ENCODE measurements at regions not wholly inside any gene's neighbourhood (a gene's known extent, or its start where the extent isn't known, plus 50 kb on each side); places are given as distances from the start of the nearest gene placed in this dataset.
"Not testable (repeated sequence)": the region's sequence is repeated elsewhere in the genome, so short reads cannot be mapped to it uniquely, and the experiment has no call there.

DNA sequence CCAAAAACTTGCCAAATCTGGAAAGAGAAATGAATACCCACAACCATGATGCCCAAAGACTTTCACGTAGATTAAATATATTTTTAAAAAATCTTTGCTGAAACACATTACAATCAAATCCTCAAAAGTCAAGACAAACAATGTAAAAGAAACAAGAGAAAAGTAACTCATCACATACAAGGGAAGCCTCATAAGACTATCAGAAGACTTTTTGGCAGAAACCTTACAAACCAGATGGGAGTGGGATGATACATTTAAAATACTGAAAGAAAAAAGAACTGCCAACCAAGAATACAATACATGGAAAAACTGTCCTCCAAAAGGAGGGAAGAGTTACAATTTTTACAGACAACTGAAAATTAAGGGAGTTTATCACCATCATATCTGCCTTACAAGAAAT, 319.0 kb upstream of the INTU start:
- DNase-seq = no peak
- H3K79me2 ChIP-seq (ENCODE audit: low read length) = no peaks in the 10 kb centered on the region
- no peak overlapping the region for H2AFZ ChIP-seq (ENCODE audit: low read length)
- H3K4me1 ChIP-seq (ENCODE audit: low read length) = no peaks in the 10 kb centered on the region
- no peak overlapping the region for H3K9ac ChIP-seq (ENCODE audit: low read length)
- no peak overlapping the region for H3K4me3 ChIP-seq (ENCODE audit: low read length)
- no peak overlapping the region for H3K27ac ChIP-seq (ENCODE audit: low read length)
- no peaks in the 10 kb centered on the region for H4K20me1 ChIP-seq (ENCODE audit: insufficient read depth, low read depth, low read length)
- no peaks in the 10 kb centered on the region for H3K36me3 ChIP-seq (ENCODE audit: insufficient read depth, low read length)
- no peak overlapping the region for H3K4me2 ChIP-seq (ENCODE audit: low read depth, low read length, poor library complexity, severe bottlenecking)
- H3K9me2 ChIP-seq (replicated peaks; ENCODE audit: insufficient read depth, low read length) = no peaks in the 10 kb centered on the region
- H3K27me3 ChIP-seq (ENCODE audit: low read length) = no peaks in the 10 kb centered on the region
- peaks cover 8% of the 10 kb centered on the region; the same call in 1 of the 2 replicates for H3K9me3 ChIP-seq (ENCODE audit: low read length)

- H3K27me3 ChIP-seq (ENCODE audit: low read length) = no peaks in the 10 kb centered on the region
- H3K9ac ChIP-seq (ENCODE audit: low read length) = no peak overlapping the region
- H3K27ac ChIP-seq (ENCODE audit: low read length) = no peak overlapping the region
- no peak for DNase-seq
- H3K4me1 ChIP-seq (ENCODE audit: low read length) = no peaks in the 10 kb centered on the region
- no peaks in the 10 kb centered on the region for H3K79me2 ChIP-seq (ENCODE audit: low read length)
- no peak overlapping the region for H2AFZ ChIP-seq (ENCODE audit: low read length)
- H4K20me1 ChIP-seq (ENCODE audit: insufficient read depth, low read depth, low read length) = no peaks in the 10 kb centered on the region
- H3K4me3 ChIP-seq (ENCODE audit: low read length) = no peak overlapping the region
- peaks cover 7% of the 10 kb centered on the region for H3K9me3 ChIP-seq (ENCODE audit: low read length)
- H3K4me2 ChIP-seq (ENCODE audit: low read depth, low read length, poor library complexity, severe bottlenecking) = no peak overlapping the region
- no peaks in the 10 kb centered on the region for H3K9me2 ChIP-seq (replicated peaks; ENCODE audit: insufficient read depth, low read length)
- H3K36me3 ChIP-seq (ENCODE audit: insufficient read depth, low read length) = no peaks in the 10 kb centered on the region
These were observed 305.3 kb upstream of the INTU start for GRCh38 chr4:127327491-127327890.

GRCh38 chr4:127335073-127335620, 297.6 kb upstream of the INTU start:
- H3K9ac ChIP-seq (ENCODE audit: low read length) = no peak overlapping the region
- no peaks in the 10 kb centered on the region for H3K27me3 ChIP-seq (ENCODE audit: low read length)
- no peak overlapping the region for H2AFZ ChIP-seq (ENCODE audit: low read length)
- no peaks in the 10 kb centered on the region for H3K79me2 ChIP-seq (ENCODE audit: low read length)
- H3K27ac ChIP-seq (ENCODE audit: low read length) = no peak overlapping the region
- H3K4me2 ChIP-seq (ENCODE audit: low read depth, low read length, poor library complexity, severe bottlenecking) = no peak overlapping the region
- no peak overlapping the region for H3K4me3 ChIP-seq (ENCODE audit: low read length)
- H3K36me3 ChIP-seq (ENCODE audit: insufficient read depth, low read length) = no peaks in the 10 kb centered on the region
- no peaks in the 10 kb centered on the region for H3K9me2 ChIP-seq (replicated peaks; ENCODE audit: insufficient read depth, low read length)
- DNase-seq = no peak
- no peaks in the 10 kb centered on the region for H4K20me1 ChIP-seq (ENCODE audit: insufficient read depth, low read depth, low read length)
- H3K9me3 ChIP-seq (ENCODE audit: low read length) = peaks cover under 1% of the 10 kb centered on the region; the same call in 1 of the 2 replicates
- H3K4me1 ChIP-seq (ENCODE audit: low read length) = no peaks in the 10 kb centered on the region

DNA sequence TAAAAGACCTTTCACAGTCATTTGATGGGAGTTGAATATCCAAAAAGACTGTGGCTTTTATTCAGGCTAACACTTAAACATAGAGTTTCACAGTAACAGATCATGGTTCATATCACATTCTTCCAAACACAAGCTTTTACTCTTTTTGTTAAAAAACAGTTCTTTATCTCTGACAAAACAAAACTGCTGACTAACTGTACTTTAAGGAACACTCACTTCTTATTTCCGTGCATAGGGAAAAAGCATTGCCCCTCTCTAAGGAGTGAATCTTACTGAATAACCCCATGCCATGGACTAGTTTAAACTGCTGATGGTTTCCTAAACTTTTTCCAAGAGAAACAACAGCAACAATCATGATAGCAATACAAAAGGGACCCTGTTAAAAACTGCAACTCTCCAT, 297.0 kb upstream of the INTU start:
- Histone ChIP-seq H3K9me2 (replicated peaks; ENCODE audit: insufficient read depth, low read length) (no peaks in the 10 kb centered on the region), H3K4me3 (ENCODE audit: low read length) (no peak overlapping the region), H2AFZ (ENCODE audit: low read length) (no peak overlapping the region), H4K20me1 (ENCODE audit: insufficient read depth, low read depth, low read length) (no peaks in the 10 kb centered on the region), H3K27me3 (ENCODE audit: low read length) (no peaks in the 10 kb centered on the region), H3K79me2 (ENCODE audit: low read length) (no peaks in the 10 kb centered on the region), H3K9me3 (ENCODE audit: low read length) (no peaks in the 10 kb centered on the region), H3K4me2 (ENCODE audit: low read depth, low read length, poor library complexity, severe bottlenecking) (no peak overlapping the region), H3K27ac (ENCODE audit: low read length) (no peak overlapping the region), H3K9ac (ENCODE audit: low read length) (no peak overlapping the region), H3K4me1 (ENCODE audit: low read length) (no peaks in the 10 kb centered on the region), H3K36me3 (ENCODE audit: insufficient read depth, low read length) (no peaks in the 10 kb centered on the region)
- DNase-seq = no peak

GRCh38 chr4:127343123-127343522, 289.6 kb upstream of the INTU start:
- not testable (repeated sequence) for H3K36me3 ChIP-seq (ENCODE audit: insufficient read depth, low read length); H2AFZ ChIP-seq (ENCODE audit: low read length); DNase-seq; H3K4me3 ChIP-seq (ENCODE audit: low read length); H3K79me2 ChIP-seq (ENCODE audit: low read length); H3K4me1 ChIP-seq (ENCODE audit: low read length); H3K9me2 ChIP-seq (replicated peaks; ENCODE audit: insufficient read depth, low read length); H3K4me2 ChIP-seq (ENCODE audit: low read depth, low read length, poor library complexity, severe bottlenecking); H3K9ac ChIP-seq (ENCODE audit: low read length); H3K27me3 ChIP-seq (ENCODE audit: low read length); H4K20me1 ChIP-seq (ENCODE audit: insufficient read depth, low read depth, low read length); H3K27ac ChIP-seq (ENCODE audit: low read length); H3K9me3 ChIP-seq (ENCODE audit: low read length)

- Histone ChIP-seq H3K79me2 (ENCODE audit: low read length) (no peaks in the 10 kb centered on the region), H3K4me1 (ENCODE audit: low read length) (no peaks in the 10 kb centered on the region), H3K4me3 (ENCODE audit: low read length) (no peak overlapping the region), H3K9me3 (ENCODE audit: low read length) (no peaks in the 10 kb centered on the region), H4K20me1 (ENCODE audit: insufficient read depth, low read depth, low read length) (no peaks in the 10 kb centered on the region), H3K27ac (ENCODE audit: low read length) (no peak overlapping the region), H3K27me3 (ENCODE audit: low read length) (no peaks in the 10 kb centered on the region), H3K4me2 (ENCODE audit: low read depth, low read length, poor library complexity, severe bottlenecking) (no peak overlapping the region), H3K9me2 (replicated peaks; ENCODE audit: insufficient read depth, low read length) (no peaks in the 10 kb centered on the region), H2AFZ (ENCODE audit: low read length) (no peak overlapping the region), H3K36me3 (ENCODE audit: insufficient read depth, low read length) (no peaks in the 10 kb centered on the region), H3K9ac (ENCODE audit: low read length) (no peak overlapping the region)
- no peak for DNase-seq
These were observed 288.7 kb upstream of the INTU start for GRCh38 chr4:127344071-127344470.

DNA sequence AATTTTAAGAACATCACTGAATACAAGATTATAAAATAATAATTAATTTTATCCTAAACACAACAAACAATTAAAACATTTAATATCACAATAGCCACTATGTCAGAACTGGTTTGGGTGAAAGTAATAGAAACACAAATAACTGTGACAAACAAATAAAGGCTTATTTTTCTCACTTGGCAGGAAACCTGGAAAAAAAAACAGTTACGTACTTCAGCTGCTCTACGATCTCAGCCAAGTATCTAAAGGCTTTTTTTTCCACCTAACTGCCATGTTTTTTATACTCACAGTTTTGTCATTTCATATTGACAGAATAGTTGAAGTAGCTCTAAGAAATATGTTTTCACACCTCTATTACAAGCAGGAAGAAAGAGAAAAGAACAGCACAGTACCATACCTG, 284.8 kb upstream of the INTU start:
- H3K9me2 ChIP-seq (replicated peaks; ENCODE audit: insufficient read depth, low read length) = no peaks in the 10 kb centered on the region
- H3K4me2 ChIP-seq (ENCODE audit: low read depth, low read length, poor library complexity, severe bottlenecking) = no peak overlapping the region
- no peak overlapping the region for H2AFZ ChIP-seq (ENCODE audit: low read length)
- H3K9ac ChIP-seq (ENCODE audit: low read length) = no peak overlapping the region
- H3K27ac ChIP-seq (ENCODE audit: low read length) = no peak overlapping the region
- H3K4me1 ChIP-seq (ENCODE audit: low read length) = no peaks in the 10 kb centered on the region
- H3K4me3 ChIP-seq (ENCODE audit: low read length) = no peak overlapping the region
- no peaks in the 10 kb centered on the region for H3K27me3 ChIP-seq (ENCODE audit: low read length)
- H3K36me3 ChIP-seq (ENCODE audit: insufficient read depth, low read length) = no peaks in the 10 kb centered on the region
- no peaks in the 10 kb centered on the region for H3K79me2 ChIP-seq (ENCODE audit: low read length)
- H4K20me1 ChIP-seq (ENCODE audit: insufficient read depth, low read depth, low read length) = no peaks in the 10 kb centered on the region
- peaks cover 3% of the 10 kb centered on the region; the same call in 1 of the 2 replicates for H3K9me3 ChIP-seq (ENCODE audit: low read length)
- DNase-seq = no peak

- DNase-seq = no peak
- Histone ChIP-seq H3K27me3 (ENCODE audit: low read length) (no peaks in the 10 kb centered on the region), H3K79me2 (ENCODE audit: low read length) (no peaks in the 10 kb centered on the region)
These were observed 280.3 kb upstream of the INTU start for GRCh38 chr4:127352220-127353113.

More at GRCh38 chr4:127352220-127353113, 280.3 kb upstream of the INTU start:
- no peak overlapping the region for H3K27ac ChIP-seq (ENCODE audit: low read length)
- H3K9me2 ChIP-seq (replicated peaks; ENCODE audit: insufficient read depth, low read length) = no peaks in the 10 kb centered on the region
- H3K4me3 ChIP-seq (ENCODE audit: low read length) = no peak overlapping the region
- H4K20me1 ChIP-seq (ENCODE audit: insufficient read depth, low read depth, low read length) = no peaks in the 10 kb centered on the region
- no peak overlapping the region for H3K4me2 ChIP-seq (ENCODE audit: low read depth, low read length, poor library complexity, severe bottlenecking)
- no peaks in the 10 kb centered on the region for H3K36me3 ChIP-seq (ENCODE audit: insufficient read depth, low read length)
- no peak overlapping the region for H2AFZ ChIP-seq (ENCODE audit: low read length)
- H3K9me3 ChIP-seq (ENCODE audit: low read length) = peaks cover 3% of the 10 kb centered on the region; the same call in 1 of the 2 replicates
- H3K9ac ChIP-seq (ENCODE audit: low read length) = no peak overlapping the region
- no peaks in the 10 kb centered on the region for H3K4me1 ChIP-seq (ENCODE audit: low read length)

Measured in Karpas-422 (cell line).